OCI-LY7 (cell line): ENCODE measurements at regions not wholly inside any gene's neighbourhood (a gene's known extent, or its start where the extent isn't known, plus 50 kb on each side); places are given as distances from the start of the nearest gene placed in this dataset.

ENCODE experiments used
- BruUV-seq: library from RNA; stranded (reverse); fragments of 400-500 nt; replicated peaks from 2 replicates; lab custom pipeline; 2021; lab: Mats Ljungman, UMichigan
- CTCF ChIA-PET: fragments of 300-600 bp; sonication (Branson Sonifier 250); formaldehyde crosslinking; loops from one replicate; lab custom pipeline; 2022; ENCODE audit warnings: antibody characterized with exemption; ENCODE audit not compliant: unreplicated experiment; lab: Charles Lee
- POLR2A ChIA-PET: fragments of 300-600 bp; sonication (Branson Sonifier 250); formaldehyde crosslinking; loops from one replicate; lab custom pipeline; 2022; ENCODE audit warnings: antibody characterized with exemption; lab: Charles Lee
- DNase-seq: peaks from one replicate; pipeline ENCODE4 v3.0.0-alpha.2; 2015; ENCODE audit warnings: low spot score
- H2AFZ ChIP-seq: fragments of 200-600 bp; sonication (generic), shearing (Covaris generic); 2 replicates; pipeline ENCODE4 v1.6.1; 2014; ENCODE audit warnings: mild to moderate bottlenecking, antibody characterized with exemption, low read length, moderate library complexity
- H3K27ac ChIP-seq: fragments of 200-600 bp; sonication (generic); 2 replicates; pipeline ENCODE4 v1.5.1; 2014; ENCODE audit warnings: mixed run types, low read depth, mild to moderate bottlenecking, moderate library complexity, low read length, inconsistent platforms; ENCODE audit not compliant: poor library complexity, severe bottlenecking
- H3K36me3 ChIP-seq: fragments of 200-600 bp; sonication (generic); 2 replicates; pipeline ENCODE4 v1.6.1; 2014; ENCODE audit warnings: mild to moderate bottlenecking, antibody characterized with exemption, low read length, moderate library complexity, mixed read lengths; ENCODE audit not compliant: insufficient read depth
- H3K4me1 ChIP-seq: fragments of 200-600 bp; sonication (generic); 2 replicates; pipeline ENCODE4 v1.5.1; 2014; ENCODE audit warnings: mild to moderate bottlenecking, low read length; ENCODE audit not compliant: insufficient read depth, poor library complexity, severe bottlenecking
- H3K4me2 ChIP-seq: fragments of 200-600 bp; sonication (generic); 2 replicates; pipeline ENCODE4 v1.6.1; 2014; ENCODE audit warnings: mild to moderate bottlenecking, low read length
- H3K4me3 ChIP-seq: fragments of 200-600 bp; sonication (generic); 2 replicates; pipeline ENCODE4 v1.5.1; 2014; ENCODE audit warnings: mild to moderate bottlenecking, low read depth, low read length; ENCODE audit not compliant: poor library complexity, severe bottlenecking
- H3K79me2 ChIP-seq: fragments of 200-600 bp; sonication (generic); 2 replicates; pipeline ENCODE4 v1.6.1; 2016; ENCODE audit warnings: low read depth, mild to moderate bottlenecking, low read length, moderate library complexity, mixed read lengths; ENCODE audit not compliant: insufficient read depth
- H3K9me2 ChIP-seq: fragments of 200-600 bp; sonication (generic); 2 replicates; pipeline ENCODE4 v1.6.1; 2016; ENCODE audit warnings: mild to moderate bottlenecking, low read length, mixed read lengths; ENCODE audit not compliant: insufficient read depth
- H3K9me3 ChIP-seq: fragments of 200-600 bp; sonication (generic); 2 replicates; pipeline ENCODE4 v1.6.1; 2014; ENCODE audit warnings: mild to moderate bottlenecking, mixed run types, low read length, mixed read lengths
- H4K20me1 ChIP-seq: fragments of 200-600 bp; sonication (generic); 2 replicates; pipeline ENCODE4 v1.6.1; 2014; ENCODE audit warnings: mild to moderate bottlenecking, antibody characterized with exemption, low read length, moderate library complexity, mixed read lengths; ENCODE audit not compliant: insufficient read depth
- EZH2phosphoT487 ChIP-seq: fragments of 200-600 bp; sonication (generic); IDR thresholded peaks from 2 replicates; pipeline ENCODE4 v1.6.1; 2018; ENCODE audit warnings: low read depth, borderline replicate concordance, mild to moderate bottlenecking, mixed run types, antibody characterized with exemption, low read length, moderate library complexity, mixed read lengths
- intact Hi-C: fragments of 100-400 bp; cut with micrococcal nuclease; formaldehyde crosslinking; loops from one replicate; pipeline ENCODE4 v1.10.0; 2022; ENCODE audit not compliant: unreplicated experiment
- TF ChIP-seq, protein P1 (sequence below): fragments of 200-600 bp; sonication (generic); conservative IDR thresholded peaks from 2 replicates; pipeline ENCODE4 v1.5.1; 2014; ENCODE audit warnings: mild to moderate bottlenecking, antibody characterized with exemption, low read length, moderate library complexity, mixed read lengths

DNA sequence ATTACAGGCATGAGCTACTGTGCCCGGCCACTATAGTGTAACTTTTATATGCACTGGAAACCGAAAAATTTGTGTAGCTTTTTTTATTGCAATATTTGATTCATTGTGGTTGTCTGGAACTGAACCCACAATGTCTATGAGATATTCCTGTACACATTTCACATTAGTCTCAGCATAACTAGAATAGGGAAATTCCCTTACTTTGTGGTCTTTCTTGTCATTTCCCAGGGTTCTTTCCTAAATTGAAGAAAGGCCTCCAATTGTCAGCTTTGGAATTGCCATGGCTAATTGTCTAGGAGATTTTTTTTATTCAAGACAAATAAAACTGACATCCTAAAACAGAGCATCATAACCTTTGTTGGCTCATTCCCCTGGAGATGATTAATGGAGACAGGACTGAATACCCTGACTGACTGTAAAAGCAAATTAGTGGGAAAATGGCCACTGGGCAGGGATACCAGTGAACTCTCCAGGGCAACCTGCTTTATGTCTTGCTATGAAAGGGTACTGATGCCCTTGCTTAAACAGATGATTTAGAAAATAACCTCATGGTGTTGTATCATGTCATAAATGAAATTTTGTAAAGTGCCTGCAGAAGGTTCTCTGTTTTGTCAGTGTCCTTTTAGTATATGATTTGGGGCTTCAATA is 576.9 kb downstream of the RFPL4B start:
- Histone ChIP-seq H3K36me3 (no peaks in the 10 kb centered on the region), H3K79me2 (no peaks in the 10 kb centered on the region), H3K4me2 (no peak overlapping the region), H3K4me1 (no peaks in the 10 kb centered on the region), H3K9me3 (no peaks in the 10 kb centered on the region), H3K27ac (no peak overlapping the region), H4K20me1 (no peaks in the 10 kb centered on the region), H2AFZ (no peak overlapping the region), H3K4me3 (no peak overlapping the region), H3K9me2 (no peaks in the 10 kb centered on the region)
- TF ChIP-seq EZH2phosphoT487, result no peak
- TF ChIP-seq, protein P1, sequence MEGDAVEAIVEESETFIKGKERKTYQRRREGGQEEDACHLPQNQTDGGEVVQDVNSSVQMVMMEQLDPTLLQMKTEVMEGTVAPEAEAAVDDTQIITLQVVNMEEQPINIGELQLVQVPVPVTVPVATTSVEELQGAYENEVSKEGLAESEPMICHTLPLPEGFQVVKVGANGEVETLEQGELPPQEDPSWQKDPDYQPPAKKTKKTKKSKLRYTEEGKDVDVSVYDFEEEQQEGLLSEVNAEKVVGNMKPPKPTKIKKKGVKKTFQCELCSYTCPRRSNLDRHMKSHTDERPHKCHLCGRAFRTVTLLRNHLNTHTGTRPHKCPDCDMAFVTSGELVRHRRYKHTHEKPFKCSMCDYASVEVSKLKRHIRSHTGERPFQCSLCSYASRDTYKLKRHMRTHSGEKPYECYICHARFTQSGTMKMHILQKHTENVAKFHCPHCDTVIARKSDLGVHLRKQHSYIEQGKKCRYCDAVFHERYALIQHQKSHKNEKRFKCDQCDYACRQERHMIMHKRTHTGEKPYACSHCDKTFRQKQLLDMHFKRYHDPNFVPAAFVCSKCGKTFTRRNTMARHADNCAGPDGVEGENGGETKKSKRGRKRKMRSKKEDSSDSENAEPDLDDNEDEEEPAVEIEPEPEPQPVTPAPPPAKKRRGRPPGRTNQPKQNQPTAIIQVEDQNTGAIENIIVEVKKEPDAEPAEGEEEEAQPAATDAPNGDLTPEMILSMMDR, result no peak
- intact Hi-C loops, result no loop called here
- ChIA-PET POLR2A (interaction anchor here (0.6 to 0.7 kb wide), 2 partner anchors 722 to 1041 kb away, joined by 3 to 4 read pairs; no protein-coding TSS in a partner anchor), CTCF (no interaction called here)
- no peak for DNase-seq
- BruUV-seq, result no TSS peak

DNA sequence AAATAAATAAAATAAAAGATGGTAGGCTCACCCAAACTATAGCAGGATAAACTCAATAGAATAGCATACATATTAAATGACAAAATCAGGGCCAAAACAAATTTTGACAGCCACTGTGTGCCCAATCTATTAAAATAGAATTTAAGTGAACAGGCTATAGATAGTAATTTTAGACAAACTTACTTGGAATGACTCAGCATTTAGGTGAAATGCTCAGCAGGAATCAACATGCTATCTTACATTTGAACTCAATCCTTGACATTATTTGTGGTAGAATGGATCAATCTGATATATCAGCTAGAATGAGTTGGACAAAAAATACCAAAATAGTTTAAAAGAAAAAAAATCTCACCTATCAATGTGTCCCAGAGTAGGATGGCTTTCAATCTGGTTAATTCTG is 578.6 kb downstream of the RFPL4B start:
- no peaks in the 10 kb centered on the region for H3K9me2 ChIP-seq
- H4K20me1 ChIP-seq, result no peaks in the 10 kb centered on the region
- no peaks in the 10 kb centered on the region for H3K36me3 ChIP-seq
- CTCF ChIA-PET, result no interaction called here
- no peaks in the 10 kb centered on the region for H3K9me3 ChIP-seq
- POLR2A ChIA-PET, result no interaction called here
- TF ChIP-seq, protein P1, result no peak
- TF ChIP-seq EZH2phosphoT487, result no peak
- H2AFZ ChIP-seq, result no peak overlapping the region
- H3K79me2 ChIP-seq, result no peaks in the 10 kb centered on the region
- BruUV-seq, result no TSS peak
- intact Hi-C loops, result no loop called here
- DNase-seq, result no peak
- no peak overlapping the region for H3K4me3 ChIP-seq
- no peak overlapping the region for H3K4me2 ChIP-seq
- H3K27ac ChIP-seq, result no peak overlapping the region
- H3K4me1 ChIP-seq, result no peaks in the 10 kb centered on the region

DNA sequence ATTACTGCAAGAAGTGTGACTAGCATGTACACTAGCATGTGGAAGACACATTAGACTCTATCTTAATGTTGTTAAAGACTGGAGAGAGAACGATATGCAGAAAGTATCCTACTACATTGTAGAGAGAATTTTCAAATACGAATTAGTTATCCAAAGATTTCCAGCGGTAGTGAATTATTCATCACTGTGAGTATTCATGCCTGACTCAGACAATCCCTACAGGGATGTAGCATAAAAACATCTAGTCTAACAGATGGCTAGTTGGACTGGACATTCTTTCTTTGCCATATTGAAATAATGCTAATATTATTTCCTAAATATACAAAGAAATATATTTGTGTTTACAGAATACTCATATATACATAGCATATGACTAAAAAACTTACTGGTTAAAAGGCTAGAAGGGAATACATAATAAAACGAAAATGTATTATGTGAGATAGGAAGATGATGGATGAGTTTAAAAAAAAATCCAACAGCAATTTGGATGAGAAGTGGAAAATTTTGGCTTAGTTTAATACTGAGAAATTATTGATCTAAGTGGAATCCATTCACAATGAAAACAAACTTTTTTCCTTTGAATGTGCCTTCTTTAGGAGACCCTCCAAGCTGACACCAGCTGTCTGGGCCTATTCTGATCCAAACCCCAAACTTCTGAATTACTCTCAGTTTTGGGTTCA is 580.7 kb downstream of the RFPL4B start:
- Histone ChIP-seq H3K27ac (no peak overlapping the region), H4K20me1 (no peaks in the 10 kb centered on the region), H3K79me2 (no peaks in the 10 kb centered on the region), H3K9me3 (no peaks in the 10 kb centered on the region), H3K9me2 (no peaks in the 10 kb centered on the region), H3K4me3 (no peak overlapping the region), H3K4me1 (no peaks in the 10 kb centered on the region), H3K36me3 (no peaks in the 10 kb centered on the region), H2AFZ (no peak overlapping the region), H3K4me2 (no peak overlapping the region)
- BruUV-seq, result no TSS peak
- POLR2A ChIA-PET, result no interaction called here
- no peak for TF ChIP-seq EZH2phosphoT487
- TF ChIP-seq, protein P1, result no peak
- intact Hi-C loops, result no loop called here
- CTCF ChIA-PET, result no interaction called here
- DNase-seq, result no peak
